ENCODE measurements at regions not wholly inside any gene's neighbourhood (a gene's known extent, or its start where the extent isn't known, plus 50 kb on each side); places are given as distances from the start of the nearest gene placed in this dataset.
A peak's percentile ranks its signal among the peaks of the same experiment; 100 is the strongest.

GRCh38 chr7:114832906-114833595 is 88.8 kb upstream of the MDFIC start (continued):
- TF ChIP-seq NFYA (IDR thresholded peaks at IDR 0.05; ENCODE audit: borderline replicate concordance, low read depth, low read length) (no peak), ZBTB4 (CRISPR knock-in tag; IDR thresholded peaks at IDR 0.05) (no peak), CREB1 (IDR thresholded peaks at IDR 0.05; ENCODE audit: low read depth) (0 out of 2 replicates have a peak, but pooled peaks have one; percentile 47), PRDM15 (CRISPR knock-in tag; IDR thresholded peaks at IDR 0.05) (no peak), ZNF384 (IDR thresholded peaks at IDR 0.05; ENCODE audit: borderline replicate concordance, low read depth, low read length) (no peak), YY1 (IDR thresholded peaks at IDR 0.05; ENCODE audit: low read depth, low read length) (no peak), SUZ12 (IDR thresholded peaks at IDR 0.05; ENCODE audit: unreplicated experiment) (no peak), YBX1 (IDR thresholded peaks at IDR 0.05) (no peak), RCOR1 (conservative IDR thresholded peaks at IDR 0.05; ENCODE audit: low read depth, low read length) (no peak), BACH1 (IDR thresholded peaks at IDR 0.05; ENCODE audit: borderline replicate concordance) (no peak), SIN3A (IDR thresholded peaks at IDR 0.05; ENCODE audit: low read depth, low read length) (no peak), RFX5 (IDR thresholded peaks at IDR 0.05; ENCODE audit: low read depth, low read length) (no peak), CBX5 (IDR thresholded peaks at IDR 0.05; ENCODE audit: low read depth) (0 out of 2 replicates have a peak, but pooled peaks have one; percentile 51), CEBPB (IDR thresholded peaks at IDR 0.05; ENCODE audit: borderline replicate concordance in 1 of 2, low read depth in 2 of 2, low read length in 2 of 2) (no peak), FOS (IDR thresholded peaks at IDR 0.05; ENCODE audit: borderline replicate concordance, extremely low read depth, insufficient read length) (no peak), POLR2AphosphoS5 (IDR thresholded peaks at IDR 0.05; ENCODE audit: low read length) (no peak), SREBF1 (IDR thresholded peaks at IDR 0.05; ENCODE audit: low read length) (no peak), BCL11A (IDR thresholded peaks at IDR 0.05; ENCODE audit: low read depth, low read length) (peak; percentile 82), POU2F2 (IDR thresholded peaks at IDR 0.05; ENCODE audit: borderline replicate concordance, low read depth, low read length) (peak; percentile 84; the same call in 2 of the 3 replicates), TBL1XR1 (IDR thresholded peaks at IDR 0.05; ENCODE audit: low read depth, low read length) (no peak), BCL3 (IDR thresholded peaks at IDR 0.05; ENCODE audit: borderline replicate concordance, insufficient read depth, low read depth, low read length, poor library complexity, severe bottlenecking) (peak; percentile 45), PAX8 (IDR thresholded peaks at IDR 0.05) (no peak), RUNX3 (IDR thresholded peaks at IDR 0.05; ENCODE audit: low read length) (peak; percentile 84)

Data from GM12878 (cell line).